ENCODE measurements at regions not wholly inside any gene's neighbourhood (a gene's known extent, or its start where the extent isn't known, plus 50 kb on each side); places are given as distances from the start of the nearest gene placed in this dataset.
A peak's percentile ranks its signal among the peaks of the same experiment; 100 is the strongest.

- peak; percentile 81 for DNase-seq (ENCODE audit: low read depth)
- H3K4me3 ChIP-seq (ENCODE audit: low read depth, low read length) = no peak overlapping the region
- TF ChIP-seq CTCF (conservative IDR thresholded peaks at IDR 0.05; ENCODE audit: low read depth, low read length) = no peak
Observed at GRCh38 chr19:28234637-28235036, 978.3 kb downstream of the UQCRFS1 start.

- no peak overlapping the region for H3K4me3 ChIP-seq (ENCODE audit: low read depth, low read length)
- no peak for DNase-seq (ENCODE audit: low read depth)
- no peak for TF ChIP-seq CTCF (conservative IDR thresholded peaks at IDR 0.05; ENCODE audit: low read depth, low read length)
Observed at GRCh38 chr19:28228854-28229253, 984.1 kb downstream of the UQCRFS1 start.

- no peak for TF ChIP-seq CTCF (conservative IDR thresholded peaks at IDR 0.05; ENCODE audit: low read depth, low read length)
- no peak overlapping the region for H3K4me3 ChIP-seq (ENCODE audit: low read depth, low read length)
- DNase-seq (ENCODE audit: low read depth) = no peak
Observed at GRCh38 chr19:28224441-28224840, 988.5 kb downstream of the UQCRFS1 start.

GRCh38 chr19:28221736-28222135 is 991.2 kb downstream of the UQCRFS1 start:
- no peak for TF ChIP-seq CTCF (conservative IDR thresholded peaks at IDR 0.05; ENCODE audit: low read depth, low read length)
- DNase-seq (ENCODE audit: low read depth) = no peak
- H3K4me3 ChIP-seq (ENCODE audit: low read depth, low read length) = no peak overlapping the region

GRCh38 chr19:28218728-28219127 is 994.2 kb downstream of the UQCRFS1 start:
- DNase-seq (ENCODE audit: low read depth) = no peak
- TF ChIP-seq CTCF (conservative IDR thresholded peaks at IDR 0.05; ENCODE audit: low read depth, low read length) = no peak
- no peak overlapping the region for H3K4me3 ChIP-seq (ENCODE audit: low read depth, low read length)

- H3K4me3 ChIP-seq (ENCODE audit: low read depth, low read length) = no peak overlapping the region
- TF ChIP-seq CTCF (conservative IDR thresholded peaks at IDR 0.05; ENCODE audit: low read depth, low read length) = no peak
- no peak for DNase-seq (ENCODE audit: low read depth)
Observed at GRCh38 chr19:28217022-28217421, 995.9 kb downstream of the UQCRFS1 start.

- no peak for TF ChIP-seq CTCF (conservative IDR thresholded peaks at IDR 0.05; ENCODE audit: low read depth, low read length)
- H3K4me3 ChIP-seq (ENCODE audit: low read depth, low read length) = no peak overlapping the region
- DNase-seq (ENCODE audit: low read depth) = no peak
Observed at GRCh38 chr19:28213470-28214082, 999.4 kb downstream of the UQCRFS1 start.

Measured in choroid plexus epithelial cell (primary cell).